ENCODE measurements at regions not wholly inside any gene's neighbourhood (a gene's known extent, or its start where the extent isn't known, plus 50 kb on each side); places are given as distances from the start of the nearest gene placed in this dataset.
"Not testable (repeated sequence)": the region's sequence is repeated elsewhere in the genome, so short reads cannot be mapped to it uniquely, and the experiment has no call there.

GRCh38 chr3:152593242-152593641, 241.7 kb upstream of the P2RY1 start:
- H3K9me3 Mint-ChIP-seq, result no peaks in the 10 kb centered on the region
- no peak overlapping the region for H3K27ac Mint-ChIP-seq
- peaks cover 0 to 3% (median 1%) of the 10 kb centered on the region in 3 donors for H3K27me3 Mint-ChIP-seq (ENCODE audit: low read depth in 3 of 3)
- no peak overlapping the region for H3K4me3 Mint-ChIP-seq
- no peaks in the 10 kb centered on the region for H3K36me3 Mint-ChIP-seq
- DNase-seq, result no peak
- H3K4me1 Mint-ChIP-seq, result peaks cover 11 to 17% of the 10 kb centered on the region in 2 donors

GRCh38 chr3:152595975-152596821, 238.7 kb upstream of the P2RY1 start:
- peaks cover 1 to 4% (median 3%) of the 10 kb centered on the region in 3 donors for H3K27me3 Mint-ChIP-seq (ENCODE audit: low read depth in 3 of 3)
- no peaks in the 10 kb centered on the region for H3K36me3 Mint-ChIP-seq
- H3K27ac Mint-ChIP-seq, result peak overlapping the region in 2 of 6 donors; percentile 36 to 52
- no peaks in the 10 kb centered on the region for H3K9me3 Mint-ChIP-seq
- H3K4me1 Mint-ChIP-seq, result peaks cover 11 to 17% of the 10 kb centered on the region in 2 donors
- no peak for DNase-seq
- peak overlapping the region in 3 of 5 donors; percentile 21 to 35 (median 23) for H3K4me3 Mint-ChIP-seq

- not testable (repeated sequence) for H3K36me3 Mint-ChIP-seq; DNase-seq; H3K9me3 Mint-ChIP-seq; H3K27ac Mint-ChIP-seq; H3K27me3 Mint-ChIP-seq (ENCODE audit: low read depth in 3 of 3); H3K4me3 Mint-ChIP-seq
- peaks cover 11 to 17% of the 10 kb centered on the region in 2 donors for H3K4me1 Mint-ChIP-seq
Measured at GRCh38 chr3:152596832-152597231, 238.1 kb upstream of the P2RY1 start.

GRCh38 chr3:152606146-152606545, 228.8 kb upstream of the P2RY1 start:
- no peak for DNase-seq
- no peak overlapping the region for H3K27ac Mint-ChIP-seq
- no peaks in the 10 kb centered on the region for H3K4me1 Mint-ChIP-seq
- H3K36me3 Mint-ChIP-seq, result no peaks in the 10 kb centered on the region
- H3K9me3 Mint-ChIP-seq, result no peaks in the 10 kb centered on the region
- no peak overlapping the region for H3K4me3 Mint-ChIP-seq
- H3K27me3 Mint-ChIP-seq (ENCODE audit: low read depth in 3 of 3), result peaks cover 0 to 4% (median 2%) of the 10 kb centered on the region in 3 donors

GRCh38 chr3:152607179-152607578, 227.8 kb upstream of the P2RY1 start:
- Mint-ChIP-seq H3K4me3 (no peak overlapping the region), H3K9me3 (no peaks in the 10 kb centered on the region), H3K27ac (no peak overlapping the region), H3K4me1 (no peaks in the 10 kb centered on the region), H3K36me3 (no peaks in the 10 kb centered on the region), H3K27me3 (ENCODE audit: low read depth in 3 of 3) (peaks cover 0 to 4% (median 2%) of the 10 kb centered on the region in 3 donors)
- no peak for DNase-seq

GRCh38 chr3:152608696-152609594, 226.0 kb upstream of the P2RY1 start:
- H3K4me3 Mint-ChIP-seq, result no peak overlapping the region
- H3K36me3 Mint-ChIP-seq, result no peaks in the 10 kb centered on the region
- H3K27ac Mint-ChIP-seq, result no peak overlapping the region
- no peaks in the 10 kb centered on the region for H3K4me1 Mint-ChIP-seq
- peaks cover 0 to 4% (median 2%) of the 10 kb centered on the region in 3 donors for H3K27me3 Mint-ChIP-seq (ENCODE audit: low read depth in 3 of 3)
- H3K9me3 Mint-ChIP-seq, result no peaks in the 10 kb centered on the region
- DNase-seq, result no peak

GRCh38 chr3:152609891-152610290, 225.0 kb upstream of the P2RY1 start:
- Mint-ChIP-seq H3K27ac (no peak overlapping the region), H3K27me3 (ENCODE audit: low read depth in 3 of 3) (peaks cover 0 to 6% (median 2%) of the 10 kb centered on the region in 3 donors), H3K36me3 (no peaks in the 10 kb centered on the region), H3K4me1 (no peaks in the 10 kb centered on the region), H3K4me3 (no peak overlapping the region), H3K9me3 (no peaks in the 10 kb centered on the region)
- DNase-seq, result no peak

GRCh38 chr3:152610622-152611021, 224.3 kb upstream of the P2RY1 start:
- DNase-seq, result no peak
- Mint-ChIP-seq H3K36me3 (no peaks in the 10 kb centered on the region), H3K4me1 (no peaks in the 10 kb centered on the region), H3K9me3 (no peaks in the 10 kb centered on the region), H3K27ac (no peak overlapping the region), H3K4me3 (no peak overlapping the region), H3K27me3 (ENCODE audit: low read depth in 3 of 3) (peaks cover 0 to 6% (median 2%) of the 10 kb centered on the region in 3 donors)

GRCh38 chr3:152611905-152612304, 223.0 kb upstream of the P2RY1 start:
- Mint-ChIP-seq H3K9me3 (no peaks in the 10 kb centered on the region), H3K27me3 (ENCODE audit: low read depth in 3 of 3) (peaks cover 0 to 6% (median 2%) of the 10 kb centered on the region in 3 donors)

GRCh38 chr3:152613851-152614250, 221.1 kb upstream of the P2RY1 start:
- Mint-ChIP-seq H3K27ac (no peak overlapping the region), H3K9me3 (no peaks in the 10 kb centered on the region), H3K4me1 (no peaks in the 10 kb centered on the region), H3K27me3 (ENCODE audit: low read depth in 3 of 3) (peaks cover 0 to 3% (median 0%) of the 10 kb centered on the region in 3 donors), H3K36me3 (no peaks in the 10 kb centered on the region), H3K4me3 (no peak overlapping the region)
- DNase-seq, result no peak

More at GRCh38 chr3:152611905-152612304, 223.0 kb upstream of the P2RY1 start:
- H3K4me3 Mint-ChIP-seq, result no peak overlapping the region
- no peak overlapping the region for H3K27ac Mint-ChIP-seq
- no peaks in the 10 kb centered on the region for H3K4me1 Mint-ChIP-seq
- DNase-seq, result no peak
- H3K36me3 Mint-ChIP-seq, result no peaks in the 10 kb centered on the region

- no peak overlapping the region for H3K4me3 Mint-ChIP-seq
- H3K36me3 Mint-ChIP-seq, result no peaks in the 10 kb centered on the region
- peaks cover 1 to 3% (median 2%) of the 10 kb centered on the region in 3 donors for H3K27me3 Mint-ChIP-seq (ENCODE audit: low read depth in 3 of 3)
- no peak for DNase-seq
- H3K9me3 Mint-ChIP-seq, result no peaks in the 10 kb centered on the region
- no peaks in the 10 kb centered on the region for H3K4me1 Mint-ChIP-seq
- H3K27ac Mint-ChIP-seq, result no peak overlapping the region
Measured at GRCh38 chr3:152615681-152616080, 219.2 kb upstream of the P2RY1 start.

GRCh38 chr3:152617609-152618008, 217.3 kb upstream of the P2RY1 start:
- Mint-ChIP-seq H3K9me3 (no peaks in the 10 kb centered on the region), H3K4me1 (no peaks in the 10 kb centered on the region), H3K4me3 (no peak overlapping the region), H3K36me3 (no peaks in the 10 kb centered on the region), H3K27ac (no peak overlapping the region), H3K27me3 (ENCODE audit: low read depth in 3 of 3) (peaks cover 1 to 2% (median 1%) of the 10 kb centered on the region in 3 donors)
- no peak for DNase-seq

GRCh38 chr3:152618529-152618928, 216.4 kb upstream of the P2RY1 start:
- no peak overlapping the region for H3K27ac Mint-ChIP-seq
- H3K27me3 Mint-ChIP-seq (ENCODE audit: low read depth in 3 of 3), result peaks cover 1 to 2% (median 1%) of the 10 kb centered on the region in 3 donors
- H3K36me3 Mint-ChIP-seq, result no peaks in the 10 kb centered on the region
- H3K9me3 Mint-ChIP-seq, result no peaks in the 10 kb centered on the region
- no peak overlapping the region for H3K4me3 Mint-ChIP-seq
- no peak for DNase-seq
- H3K4me1 Mint-ChIP-seq, result no peaks in the 10 kb centered on the region

- no peak for DNase-seq
- no peaks in the 10 kb centered on the region for H3K4me1 Mint-ChIP-seq
- H3K27me3 Mint-ChIP-seq (ENCODE audit: low read depth in 3 of 3), result peaks cover 0 to 2% (median 1%) of the 10 kb centered on the region in 3 donors
- no peaks in the 10 kb centered on the region for H3K9me3 Mint-ChIP-seq
- H3K4me3 Mint-ChIP-seq, result no peak overlapping the region
- H3K27ac Mint-ChIP-seq, result no peak overlapping the region
- no peaks in the 10 kb centered on the region for H3K36me3 Mint-ChIP-seq
Measured at GRCh38 chr3:152619691-152620090, 215.2 kb upstream of the P2RY1 start.

All from immature natural killer cell (primary cell).